ENCODE measurements at regions not wholly inside any gene's neighbourhood (a gene's known extent, or its start where the extent isn't known, plus 50 kb on each side); places are given as distances from the start of the nearest gene placed in this dataset.

DNA sequence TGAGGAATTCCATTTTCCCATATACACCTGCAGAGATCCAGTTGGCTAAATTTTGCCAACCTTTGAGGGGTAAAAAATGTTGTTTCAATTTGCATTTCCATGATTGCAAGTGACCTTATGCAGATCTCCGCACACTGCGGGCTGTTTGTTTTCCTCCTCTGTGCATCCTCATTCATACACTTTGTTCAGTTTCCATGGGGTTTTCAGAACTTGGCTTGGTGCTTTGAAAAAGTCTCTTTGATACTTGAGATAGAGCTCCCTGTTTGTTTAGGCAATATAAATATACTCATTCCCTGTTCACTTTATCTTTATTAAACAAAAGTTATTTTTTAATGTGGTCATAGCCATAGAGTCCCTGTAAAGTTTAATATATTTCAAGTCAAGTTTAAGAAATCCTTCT, 353.1 kb downstream of the CMPK2 start:
- DNase-seq (ENCODE audit: low spot score), result no peak

DNA sequence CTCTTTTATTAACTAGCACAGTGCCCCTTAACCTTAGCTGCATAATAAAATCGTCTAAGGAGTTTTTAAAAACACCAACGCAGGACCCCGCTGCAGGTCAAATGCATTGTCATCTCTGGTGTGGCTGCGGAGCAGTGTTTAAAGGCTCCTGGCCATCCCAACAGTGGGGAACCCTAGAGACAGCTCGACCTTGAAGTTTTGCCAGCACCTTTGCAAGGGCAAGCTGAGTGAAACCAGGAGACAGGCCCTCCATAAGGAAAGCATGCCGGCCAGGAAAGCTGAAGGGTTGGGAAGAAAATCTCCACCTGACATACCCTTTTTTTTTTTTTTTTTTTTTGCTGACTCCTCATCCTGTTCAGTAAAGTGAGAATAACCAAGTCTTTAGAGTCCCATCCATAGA, 349.0 kb downstream of the CMPK2 start:
- DNase-seq (ENCODE audit: low spot score), result no peak

DNA sequence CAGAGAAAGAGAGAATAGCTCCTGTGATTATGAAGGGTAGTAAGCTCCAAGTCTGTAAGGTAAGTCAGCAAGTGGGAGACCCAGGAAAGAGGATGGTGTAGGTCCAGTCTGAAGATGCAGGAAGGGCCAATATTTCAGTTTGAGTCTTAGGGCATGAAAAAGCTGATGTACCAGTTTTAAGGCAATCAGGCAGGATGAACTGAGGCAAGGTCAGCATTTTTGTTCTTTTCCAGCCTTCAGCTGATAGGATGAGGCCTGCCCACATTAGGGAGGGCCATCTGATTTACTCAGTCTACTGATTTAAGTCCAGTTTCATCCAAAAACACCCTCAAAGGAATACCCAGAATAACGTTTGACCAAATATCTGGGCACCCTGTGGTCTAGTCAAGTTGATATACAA, 347.3 kb downstream of the CMPK2 start:
- no peak for DNase-seq (ENCODE audit: low spot score)

DNA sequence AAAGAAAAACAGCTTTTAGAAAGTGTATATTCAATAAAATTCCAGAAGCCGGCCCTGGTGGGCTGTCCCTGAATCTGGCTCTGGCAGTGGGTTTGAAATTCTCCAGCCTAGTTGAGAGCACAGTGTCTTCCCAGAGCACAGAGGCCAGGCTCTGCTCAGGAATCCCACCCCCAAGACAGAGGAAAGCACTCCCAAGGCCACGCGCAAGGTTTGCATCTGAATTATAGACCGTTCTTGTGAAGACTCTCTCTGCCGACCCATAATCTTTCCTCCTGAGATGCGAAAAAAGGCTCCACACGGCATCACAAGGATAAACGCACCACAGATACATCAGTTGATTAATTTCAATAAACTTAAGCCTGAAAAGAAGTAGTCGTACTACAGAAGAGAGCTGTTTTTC, 342.2 kb downstream of the CMPK2 start:
- peak; percentile 15 for DNase-seq (ENCODE audit: low spot score)

DNA sequence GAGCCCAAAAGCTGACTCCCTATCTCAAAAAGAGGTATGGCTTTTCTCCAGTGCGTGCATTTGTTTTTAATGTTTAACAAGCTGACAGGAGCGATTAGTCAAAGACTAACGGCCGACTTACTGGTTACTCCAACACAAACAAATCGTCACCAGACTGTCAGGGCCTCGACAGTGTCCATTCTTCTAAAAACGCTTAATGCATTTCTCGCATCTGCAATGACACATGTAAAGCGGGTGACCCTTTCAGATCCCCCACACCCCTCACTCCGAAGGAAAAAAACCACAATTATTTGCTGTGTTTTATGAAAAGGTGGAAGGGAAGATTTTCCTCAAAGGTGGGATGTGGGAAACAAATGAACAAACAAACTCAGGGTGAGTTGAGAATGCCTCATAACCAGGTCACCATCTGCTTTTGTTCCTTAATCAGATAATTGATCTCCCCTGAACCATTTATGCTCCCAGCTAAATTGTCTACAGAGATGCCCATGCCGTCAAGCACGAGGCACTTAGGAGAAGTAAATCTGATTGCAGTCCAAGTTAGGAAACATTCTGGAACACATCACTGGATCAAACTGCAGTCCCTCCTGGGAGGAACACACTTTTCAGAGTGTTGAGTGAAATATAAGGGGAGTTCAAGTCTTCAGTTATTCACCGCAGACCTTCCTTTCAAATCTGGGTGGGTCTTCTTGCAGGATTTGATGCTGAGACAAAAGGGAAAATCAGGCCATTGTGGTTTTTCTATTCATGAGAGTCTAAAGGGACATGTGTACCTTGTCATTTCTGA, 340.8 kb downstream of the CMPK2 start:
- peak; percentile 30 for DNase-seq (ENCODE audit: low spot score)

DNA sequence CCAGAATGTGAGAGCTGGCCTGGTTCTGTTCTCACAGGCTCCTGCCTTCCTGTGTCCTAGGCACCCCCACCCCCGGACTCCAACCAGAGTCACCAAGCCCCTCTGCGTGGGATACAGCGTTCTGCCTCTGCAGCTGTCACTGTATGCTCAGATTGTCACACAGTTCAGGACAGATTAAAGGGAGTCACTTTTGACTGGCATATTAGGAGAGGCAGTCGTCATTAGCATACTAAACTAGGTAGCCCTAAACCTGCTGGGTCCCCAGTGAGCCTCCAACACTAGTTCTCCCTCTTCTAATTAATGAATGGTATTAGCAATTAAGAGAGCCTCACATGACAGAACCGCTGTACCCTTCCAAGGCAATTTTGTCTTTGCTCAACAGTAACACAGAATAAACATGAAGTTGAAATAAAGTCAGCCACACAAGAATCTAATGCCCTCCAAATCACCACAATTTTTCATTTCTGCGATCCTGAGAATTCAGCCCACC, 340.2 kb downstream of the CMPK2 start:
- no peak for DNase-seq (ENCODE audit: low spot score)

DNA sequence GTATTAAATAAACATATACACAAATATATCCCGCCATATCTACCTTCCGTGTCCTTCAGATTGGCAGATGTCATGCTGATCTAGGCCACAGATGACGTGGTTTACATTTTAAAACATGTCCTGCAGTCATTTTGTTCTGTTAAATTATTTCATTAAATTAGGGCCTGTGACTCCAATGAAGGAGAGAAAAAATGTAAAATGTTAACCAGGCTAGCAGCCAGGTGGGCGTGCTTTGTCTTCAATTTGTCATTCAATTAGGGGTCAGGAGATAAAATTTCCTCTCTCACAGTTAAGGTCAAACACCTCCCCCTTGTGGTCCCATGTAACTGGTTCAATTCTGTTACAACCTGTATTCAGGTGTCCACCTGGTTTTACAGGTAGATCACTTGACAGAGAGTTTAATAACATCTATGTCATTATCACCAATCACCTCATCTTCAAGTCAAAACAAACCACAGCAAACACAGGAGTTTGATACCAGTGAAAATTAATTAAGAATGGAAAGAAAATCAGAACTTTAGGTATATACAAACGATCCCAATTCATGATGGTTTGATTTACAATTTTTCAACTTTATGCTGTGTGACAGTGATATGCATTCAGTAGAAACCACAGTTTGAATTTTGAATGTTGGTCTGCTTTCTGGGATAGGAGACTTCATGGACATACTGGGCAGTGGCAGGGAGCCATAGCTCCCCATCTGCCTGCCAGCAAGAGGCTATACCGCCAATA, 339.4 kb downstream of the CMPK2 start:
- DNase-seq (ENCODE audit: low spot score), result peak; percentile 13

DNA sequence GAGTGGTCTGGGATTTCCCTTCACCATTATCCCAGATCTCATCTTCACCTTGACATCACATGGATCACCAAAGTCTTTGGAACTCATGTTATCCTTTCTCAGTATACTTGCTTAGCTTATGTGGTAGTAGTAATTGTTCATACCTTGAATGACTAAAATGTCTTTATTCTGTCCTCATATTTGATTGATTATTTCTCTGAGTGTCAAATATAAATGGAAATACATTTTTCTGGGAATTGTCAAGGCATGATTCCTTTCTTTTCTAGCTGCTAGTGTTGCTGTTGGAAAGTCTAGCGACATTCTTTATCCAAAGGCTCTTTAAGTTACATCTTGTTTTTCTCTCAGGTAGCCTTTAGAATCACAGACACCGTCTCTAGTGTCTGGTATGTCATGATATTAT, 334.4 kb downstream of the CMPK2 start:
- DNase-seq (ENCODE audit: low spot score), result no peak

DNA sequence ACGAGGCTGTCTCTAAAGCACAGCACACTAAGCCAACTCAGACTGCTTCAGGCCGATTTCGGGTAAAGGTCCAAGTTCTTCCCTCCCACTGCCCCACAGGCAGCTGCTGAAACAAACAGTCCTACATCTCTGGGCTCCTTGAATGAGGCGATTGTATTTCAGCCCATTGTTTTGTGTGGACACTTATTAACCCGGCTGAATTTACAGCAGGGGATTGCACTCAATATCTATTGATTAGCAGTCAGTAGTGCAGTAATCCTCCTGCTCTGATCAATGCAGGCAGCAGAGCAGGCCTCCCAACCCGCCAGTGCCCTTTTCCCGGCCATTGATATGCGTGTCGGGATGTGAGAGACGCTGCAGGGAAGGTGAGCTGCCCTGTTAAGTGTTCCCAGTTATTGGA, 330.1 kb downstream of the CMPK2 start:
- DNase-seq (ENCODE audit: low spot score), result no peak

DNA sequence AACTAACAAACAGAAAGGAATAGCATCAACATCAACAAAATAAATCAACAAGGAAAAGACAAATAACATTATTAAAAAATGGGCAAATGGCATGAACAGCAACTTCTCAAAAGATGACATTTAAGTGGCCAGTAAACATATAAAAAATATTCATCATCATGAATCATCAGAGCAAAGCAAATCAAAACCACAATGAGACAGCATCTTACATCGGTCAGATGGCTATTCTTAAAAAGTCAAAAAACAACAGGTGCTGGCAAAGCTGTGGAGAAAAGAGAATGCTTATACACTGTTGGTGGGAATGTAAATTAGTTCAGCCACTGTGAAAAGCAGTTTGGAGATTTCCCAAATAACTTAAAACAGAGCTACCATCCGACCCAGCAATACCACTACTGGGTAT, 327.1 kb downstream of the CMPK2 start:
- no peak for DNase-seq (ENCODE audit: low spot score)

DNA sequence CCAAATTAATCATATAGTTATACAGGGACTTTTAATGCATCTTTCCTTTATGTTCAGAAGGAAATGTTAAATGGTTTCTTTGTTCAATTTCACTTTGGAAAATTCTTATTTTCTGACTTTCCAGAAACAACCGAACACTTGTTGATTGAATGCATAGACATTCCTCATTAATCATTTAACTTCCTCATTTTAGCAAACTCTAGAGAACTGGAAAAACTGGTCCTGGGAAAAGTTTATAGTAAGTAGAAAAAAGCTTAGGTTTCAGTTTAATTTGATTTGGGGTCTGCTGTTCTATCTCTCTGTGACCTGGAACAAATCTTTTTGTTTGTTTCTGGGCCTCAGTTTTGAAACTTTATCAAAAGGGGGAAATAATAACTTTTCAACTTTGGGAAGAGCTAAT, 320.4 kb downstream of the CMPK2 start:
- DNase-seq (ENCODE audit: low spot score), result peak; percentile 53

DNA sequence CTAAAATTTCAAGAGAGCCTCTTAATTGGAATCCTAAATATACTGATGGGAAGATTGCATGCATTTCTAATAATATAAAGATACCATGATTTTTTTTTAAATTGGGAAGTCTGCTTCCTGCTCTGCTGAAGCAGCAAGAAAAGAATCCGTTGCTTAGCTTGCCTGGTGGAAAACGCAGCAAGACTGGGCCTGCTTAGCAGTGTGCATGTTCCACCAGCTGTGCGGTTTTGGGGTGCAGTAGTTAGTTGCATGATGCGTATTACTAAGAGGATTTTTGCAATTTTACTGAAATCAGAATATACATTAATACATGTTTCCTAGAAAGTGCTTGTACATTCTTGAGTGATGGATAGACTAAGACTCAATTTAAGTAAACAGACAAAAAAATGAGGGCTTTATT, 319.9 kb downstream of the CMPK2 start:
- DNase-seq (ENCODE audit: low spot score), result no peak

DNA sequence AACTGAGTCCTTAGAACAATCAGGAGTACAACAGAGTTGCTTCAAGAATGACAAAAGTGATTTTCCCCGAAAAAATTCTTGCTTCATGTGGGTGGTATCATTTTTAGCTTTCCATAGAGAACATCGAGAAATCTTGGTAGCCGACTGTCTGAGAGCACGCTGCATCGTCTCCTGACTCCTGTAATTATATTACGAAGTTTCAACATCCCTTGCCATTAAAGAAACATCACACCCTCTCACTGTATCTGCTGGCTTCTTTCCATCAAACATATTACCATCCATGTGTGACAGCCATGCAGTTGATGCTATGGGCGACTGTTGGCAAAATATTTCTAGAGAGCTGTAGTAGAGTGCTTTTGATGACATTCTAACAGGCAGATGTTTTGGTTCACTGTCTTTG, 311.2 kb downstream of the CMPK2 start:
- DNase-seq (ENCODE audit: low spot score), result no peak

DNA sequence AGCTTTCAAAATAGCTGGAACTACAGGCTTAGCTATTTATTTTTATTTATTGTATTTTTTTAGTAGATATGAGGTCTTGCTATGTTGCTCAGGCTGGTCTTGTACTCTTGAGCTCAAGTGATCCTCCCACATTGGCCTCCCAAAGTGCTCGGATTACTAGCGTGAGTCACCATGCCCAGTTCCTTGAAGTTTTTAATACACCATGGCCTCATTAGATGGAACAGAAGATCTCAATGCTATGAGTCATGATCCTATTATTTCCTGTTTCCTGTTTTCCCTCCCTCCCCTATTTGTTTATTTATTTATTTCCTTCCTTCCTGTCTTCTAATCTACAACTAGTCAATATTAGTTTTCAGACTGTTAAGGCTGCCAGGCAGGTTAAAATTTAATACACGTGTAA, 309.0 kb downstream of the CMPK2 start:
- DNase-seq (ENCODE audit: low spot score), result no peak

DNA sequence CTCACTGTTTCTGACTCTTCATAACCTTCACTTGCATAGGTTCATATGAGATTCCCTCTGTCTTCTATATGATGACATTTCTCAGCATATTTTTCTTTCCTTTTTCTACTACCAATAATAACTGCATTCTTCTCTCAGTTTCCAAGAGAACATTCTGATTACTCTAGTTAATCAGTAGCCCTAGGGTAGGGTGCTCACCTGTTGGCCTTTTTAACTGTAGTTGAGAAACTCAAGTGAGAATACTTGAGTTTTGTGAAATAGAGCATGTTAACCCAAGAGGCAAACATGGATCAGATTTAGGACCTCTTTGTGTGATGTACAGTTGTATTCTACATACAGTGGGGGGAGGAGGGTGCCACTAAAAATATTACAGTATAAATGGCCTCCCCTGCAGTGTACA, 308.0 kb downstream of the CMPK2 start:
- no peak for DNase-seq (ENCODE audit: low spot score)

DNA sequence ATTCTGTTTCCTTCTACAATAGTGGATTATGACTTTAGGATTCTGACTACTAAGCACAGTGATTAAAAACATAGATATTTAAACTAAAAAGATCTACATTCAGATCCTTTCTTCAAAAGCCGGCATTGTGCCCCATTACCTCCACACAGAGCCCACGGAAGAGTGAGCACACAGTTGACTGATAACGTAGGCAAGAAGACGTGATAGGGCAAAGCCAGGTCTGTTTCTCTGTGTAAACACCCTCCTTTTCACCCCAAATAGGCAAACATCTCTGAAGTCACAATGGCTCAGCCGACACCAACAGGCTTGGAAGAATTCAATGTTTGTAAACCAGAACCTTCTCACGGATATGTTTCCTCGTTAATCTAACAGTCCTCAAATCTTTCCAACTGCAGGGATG, 302.9 kb downstream of the CMPK2 start:
- no peak for DNase-seq (ENCODE audit: low spot score)

DNA sequence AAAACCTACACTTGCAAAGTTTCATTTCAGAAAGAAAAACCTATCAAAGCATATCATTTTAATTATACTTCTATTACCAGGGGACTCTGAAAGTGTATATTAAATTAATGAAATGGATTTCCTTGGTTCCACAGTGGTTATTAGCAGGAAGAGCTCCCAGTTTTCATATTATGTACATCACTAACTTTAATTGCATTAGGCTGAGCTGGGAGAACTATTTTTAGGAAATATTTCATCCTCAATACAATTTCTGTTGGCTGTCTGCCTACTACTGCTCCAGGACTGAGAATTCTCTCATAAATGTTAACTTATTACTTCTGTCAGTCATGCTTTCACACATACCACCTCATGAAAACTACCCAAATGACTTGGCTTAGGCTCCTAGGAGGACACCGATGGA, 301.4 kb downstream of the CMPK2 start:
- DNase-seq (ENCODE audit: low spot score), result no peak

DNA sequence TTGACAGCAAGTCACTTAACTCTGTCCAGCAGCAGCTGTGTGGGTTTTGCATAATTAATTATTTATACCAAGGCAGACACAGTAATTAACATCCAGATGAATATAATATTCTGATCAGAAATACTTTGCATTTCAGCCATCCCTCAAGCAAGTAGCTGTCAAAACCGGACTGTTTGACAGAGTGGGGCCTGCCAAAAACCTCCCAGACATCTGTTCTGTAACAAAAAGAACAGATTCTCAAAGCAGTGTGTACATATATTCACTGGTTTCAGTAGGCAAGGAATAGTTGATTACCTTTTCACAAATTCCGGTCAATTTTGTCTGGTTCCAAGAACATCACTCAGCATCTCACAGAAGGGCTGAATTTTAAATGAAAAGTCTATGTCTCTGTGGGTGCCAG, 291.6 kb downstream of the CMPK2 start:
- peak; percentile 11 for DNase-seq (ENCODE audit: low spot score)

DNA sequence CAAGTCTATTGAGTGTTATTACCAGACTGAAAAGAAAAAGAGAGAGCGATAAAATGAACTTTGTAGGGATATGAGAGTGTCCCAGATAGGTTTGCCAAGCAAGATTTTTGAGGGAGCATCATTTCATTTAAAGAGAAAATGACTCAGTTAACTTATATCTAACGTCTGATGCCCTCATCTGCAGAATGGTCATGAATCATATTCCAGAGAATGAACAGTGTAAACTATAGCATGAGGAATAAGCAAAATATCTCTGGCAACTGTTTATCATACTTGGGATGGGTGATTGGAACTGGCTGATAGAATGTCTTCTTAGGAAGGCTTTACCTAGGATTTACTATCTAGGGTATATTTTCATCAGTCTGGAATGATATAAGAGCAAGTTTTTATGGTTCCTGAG, 289.4 kb downstream of the CMPK2 start:
- DNase-seq (ENCODE audit: low spot score), result peak; percentile 70

DNA sequence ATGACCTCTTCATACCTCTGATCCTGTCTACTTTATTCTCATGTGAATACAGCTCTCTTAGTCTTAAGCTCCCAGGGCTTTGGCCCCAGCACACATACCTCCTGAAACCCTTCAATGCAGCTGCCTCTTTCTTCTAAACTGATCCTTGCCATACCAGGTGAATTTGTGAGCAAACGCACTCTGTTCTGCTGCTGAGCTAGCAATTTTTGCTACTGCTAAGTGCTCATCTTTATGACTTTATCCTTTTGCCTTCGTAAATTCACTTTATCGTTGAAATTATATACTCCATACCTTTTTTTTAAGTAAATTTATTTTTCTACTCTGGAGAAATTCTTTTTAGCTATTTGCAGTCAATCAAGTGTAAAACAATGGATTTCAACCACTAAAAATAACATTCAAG, 287.7 kb downstream of the CMPK2 start:
- DNase-seq (ENCODE audit: low spot score), result no peak

DNA sequence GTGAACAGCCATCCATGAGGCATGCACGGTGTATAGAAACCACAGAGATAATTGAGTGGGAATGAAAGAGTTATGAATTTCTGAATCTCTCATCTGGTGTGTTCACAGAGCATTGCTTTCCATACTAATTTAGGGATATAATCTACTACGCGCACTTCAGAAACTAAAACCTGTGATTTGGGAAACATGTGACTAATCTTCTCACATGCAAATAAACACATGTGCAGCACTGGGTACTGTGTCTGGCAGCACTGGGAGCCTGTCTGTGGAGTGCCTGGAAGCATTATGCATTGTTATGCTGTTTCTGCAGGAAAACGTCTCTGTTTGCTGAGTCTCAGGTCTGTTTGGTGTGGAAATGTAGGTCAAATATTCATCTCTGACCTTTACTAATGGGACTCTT, 287.3 kb downstream of the CMPK2 start:
- DNase-seq (ENCODE audit: low spot score), result no peak

DNA sequence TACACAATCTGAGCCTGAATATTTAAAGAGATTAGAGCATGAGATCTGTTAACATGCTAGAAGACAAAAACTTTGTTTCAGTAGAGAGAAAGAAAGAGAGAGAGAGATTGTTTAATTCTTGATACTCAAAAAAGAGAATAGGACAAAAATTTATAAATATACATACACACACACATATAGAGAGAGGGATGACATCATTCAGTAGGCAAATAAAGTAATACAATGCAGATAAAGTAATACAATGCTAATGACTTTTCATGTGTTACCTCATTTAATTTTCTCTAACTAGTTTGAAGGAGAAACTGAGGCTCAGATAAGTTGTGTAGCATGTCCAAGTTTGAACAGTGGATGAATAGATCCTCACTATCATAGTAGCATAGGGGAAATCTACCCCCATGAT, 286.4 kb downstream of the CMPK2 start:
- no peak for DNase-seq (ENCODE audit: low spot score)

DNA sequence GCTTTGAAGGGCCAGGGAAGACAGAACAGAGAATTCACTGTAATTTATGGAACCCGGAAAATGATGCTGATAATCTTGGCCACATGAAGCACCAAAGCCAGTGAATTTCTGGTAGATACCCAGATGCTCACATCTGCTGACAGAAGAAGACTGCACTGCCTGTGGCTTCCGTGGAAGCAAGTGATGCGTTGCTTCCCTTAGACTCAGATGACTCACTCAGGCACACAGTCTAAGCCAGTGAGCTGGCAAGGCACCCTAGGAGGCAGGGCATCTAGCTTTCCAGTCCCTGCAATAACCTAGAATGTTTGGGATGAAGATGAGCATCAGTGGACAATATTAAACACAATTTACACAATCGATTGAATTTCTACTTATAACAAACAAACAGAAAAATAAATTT, 284.7 kb downstream of the CMPK2 start:
- peak; percentile 15 for DNase-seq (ENCODE audit: low spot score)

All from umbilical cord (tissue), 1 donor.